ENCODE measurements at regions not wholly inside any gene's neighbourhood (a gene's known extent, or its start where the extent isn't known, plus 50 kb on each side); places are given as distances from the start of the nearest gene placed in this dataset.

- no peak for TF ChIP-seq CTCF (IDR thresholded peaks at IDR 0.05; ENCODE audit: borderline replicate concordance, extremely low read depth, low read length, poor library complexity, severe bottlenecking)
- TF ChIP-seq EZH2 (IDR thresholded peaks at IDR 0.05; ENCODE audit: borderline replicate concordance, low read depth, low read length, severe bottlenecking) = no peak
Observed at GRCh38 chrX:121256647-121257046, 209.2 kb downstream of the GLUD2 start.

Data from DND-41 (cell line).